Colonic mucosa (tissue), 4 donors: ENCODE measurements at regions not wholly inside any gene's neighbourhood (a gene's known extent, or its start where the extent isn't known, plus 50 kb on each side); places are given as distances from the start of the nearest gene placed in this dataset.

Source experiments
- DNase-seq: peaks from one replicate; pipeline ENCODE4 v3.0.0-alpha.2; 2020
- H3K27ac ChIP-seq: fragments of 200-600 bp; one replicate; pipeline ENCODE4 v1.8.0; 2021
- H3K27me3 ChIP-seq: fragments of 200-600 bp; one replicate; pipeline ENCODE4 v1.8.0; 2021
- H3K36me3 ChIP-seq: fragments of 200-600 bp; one replicate; pipeline ENCODE4 v1.8.0; 2021
- H3K4me1 ChIP-seq: fragments of 200-600 bp; one replicate; pipeline ENCODE4 v1.8.0; 2021; ENCODE audit warnings: mild to moderate bottlenecking
- H3K4me3 ChIP-seq: fragments of 200-600 bp; one replicate; pipeline ENCODE4 v1.8.0; 2021
- H3K9ac ChIP-seq, 2 donors: one replicate each; pipeline ENCODE4 v1.7.0; 2013; ENCODE audit warnings: control low read depth in 2 of 2, low read depth in 2 of 2, low read length in 2 of 2
- H3K9me3 ChIP-seq: fragments of 200-600 bp; one replicate; pipeline ENCODE4 v1.8.0; 2021
- intact Hi-C: fragments of 100-400 bp; cut with DNase I; formaldehyde crosslinking; loops from one replicate; pipeline ENCODE4 v1.14.1; 2022
- TF ChIP-seq, protein P1 (sequence below): fragments of 200-600 bp; IDR thresholded peaks from one replicate; pipeline ENCODE4 v1.8.0; 2022; ENCODE audit warnings: antibody characterized with exemption, mild to moderate bottlenecking
- donor health status: healthy.
- donor health status: DM: no; HTN: no; CAD: no.
- donor health status: DM: no; HTN: no; CAD: no.

GRCh38 chr17:71989117-71989516, 131.7 kb upstream of the SOX9 start:
- Histone ChIP-seq H3K9ac (no peak overlapping the region), H3K4me1 (no peaks in the 10 kb centered on the region), H3K4me3 (no peak overlapping the region), H3K27ac (no peak overlapping the region), H3K27me3 (no peaks in the 10 kb centered on the region), H3K9me3 (no peaks in the 10 kb centered on the region), H3K36me3 (no peaks in the 10 kb centered on the region)
- DNase-seq, result no peak
- intact Hi-C loops, result no loop called here
- TF ChIP-seq, protein P1, sequence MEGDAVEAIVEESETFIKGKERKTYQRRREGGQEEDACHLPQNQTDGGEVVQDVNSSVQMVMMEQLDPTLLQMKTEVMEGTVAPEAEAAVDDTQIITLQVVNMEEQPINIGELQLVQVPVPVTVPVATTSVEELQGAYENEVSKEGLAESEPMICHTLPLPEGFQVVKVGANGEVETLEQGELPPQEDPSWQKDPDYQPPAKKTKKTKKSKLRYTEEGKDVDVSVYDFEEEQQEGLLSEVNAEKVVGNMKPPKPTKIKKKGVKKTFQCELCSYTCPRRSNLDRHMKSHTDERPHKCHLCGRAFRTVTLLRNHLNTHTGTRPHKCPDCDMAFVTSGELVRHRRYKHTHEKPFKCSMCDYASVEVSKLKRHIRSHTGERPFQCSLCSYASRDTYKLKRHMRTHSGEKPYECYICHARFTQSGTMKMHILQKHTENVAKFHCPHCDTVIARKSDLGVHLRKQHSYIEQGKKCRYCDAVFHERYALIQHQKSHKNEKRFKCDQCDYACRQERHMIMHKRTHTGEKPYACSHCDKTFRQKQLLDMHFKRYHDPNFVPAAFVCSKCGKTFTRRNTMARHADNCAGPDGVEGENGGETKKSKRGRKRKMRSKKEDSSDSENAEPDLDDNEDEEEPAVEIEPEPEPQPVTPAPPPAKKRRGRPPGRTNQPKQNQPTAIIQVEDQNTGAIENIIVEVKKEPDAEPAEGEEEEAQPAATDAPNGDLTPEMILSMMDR, result no peak

DNA sequence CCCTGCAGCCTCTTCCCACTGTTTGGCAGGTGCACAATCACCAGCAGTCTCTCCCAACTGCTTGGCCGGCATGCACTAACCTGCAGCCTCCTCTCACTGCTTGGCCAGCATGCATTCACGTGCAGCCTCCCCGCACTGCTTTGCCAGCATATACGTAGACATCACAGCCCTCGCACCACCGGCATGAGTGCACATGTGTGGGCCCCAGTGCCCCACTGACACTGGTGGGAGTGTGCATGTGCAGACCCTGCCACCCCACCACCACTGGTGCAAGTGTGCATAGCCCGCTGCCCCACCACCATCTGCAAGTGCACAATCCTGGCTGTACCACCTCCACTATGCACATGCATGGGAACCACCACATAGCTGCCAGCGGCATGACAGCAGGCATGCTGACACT, 127.5 kb upstream of the SOX9 start:
- DNase-seq, result no peak
- Histone ChIP-seq H3K36me3 (no peaks in the 10 kb centered on the region), H3K27me3 (no peaks in the 10 kb centered on the region), H3K27ac (no peak overlapping the region), H3K9ac (no peak overlapping the region), H3K4me3 (no peak overlapping the region), H3K4me1 (no peaks in the 10 kb centered on the region), H3K9me3 (no peaks in the 10 kb centered on the region)
- TF ChIP-seq, protein P1, result no peak
- intact Hi-C loops, result no loop called here

GRCh38 chr17:71995590-71995989, 125.2 kb upstream of the SOX9 start:
- TF ChIP-seq, protein P1, result no peak
- no peak overlapping the region for H3K9ac ChIP-seq
- intact Hi-C loops, result no loop called here

DNA sequence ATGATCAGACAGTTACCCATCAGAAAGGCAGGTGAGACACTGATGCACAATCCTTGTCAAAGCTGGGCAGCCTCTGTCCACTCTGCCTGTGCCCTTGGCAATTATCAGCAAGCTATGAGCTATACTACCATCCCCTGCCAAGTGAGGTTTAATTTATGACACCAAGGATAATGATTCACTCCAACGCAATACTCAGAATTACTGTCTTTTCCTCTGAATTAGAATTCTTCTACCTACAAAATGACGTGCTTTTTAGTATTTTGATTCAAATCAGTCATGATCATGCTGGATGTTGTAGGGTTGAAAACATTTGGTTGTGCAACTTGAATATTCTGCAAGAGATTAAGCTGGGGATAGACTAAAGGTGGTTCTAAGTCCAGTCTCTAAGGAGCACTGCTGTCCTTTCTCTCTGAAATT, 116.8 kb upstream of the SOX9 start:
- Histone ChIP-seq H3K9ac (no peak overlapping the region), H3K9me3 (no peaks in the 10 kb centered on the region), H3K4me1 (no peaks in the 10 kb centered on the region), H3K36me3 (no peaks in the 10 kb centered on the region), H3K27ac (no peak overlapping the region), H3K4me3 (no peak overlapping the region), H3K27me3 (no peaks in the 10 kb centered on the region)
- DNase-seq, result no peak
- TF ChIP-seq, protein P1, result no peak
- intact Hi-C loops, result no loop called here

More at GRCh38 chr17:71995590-71995989, 125.2 kb upstream of the SOX9 start:
- no peak for DNase-seq
- Histone ChIP-seq H3K4me3 (no peak overlapping the region), H3K36me3 (no peaks in the 10 kb centered on the region), H3K9me3 (no peaks in the 10 kb centered on the region), H3K27me3 (no peaks in the 10 kb centered on the region), H3K4me1 (no peaks in the 10 kb centered on the region), H3K27ac (no peak overlapping the region)

DNA sequence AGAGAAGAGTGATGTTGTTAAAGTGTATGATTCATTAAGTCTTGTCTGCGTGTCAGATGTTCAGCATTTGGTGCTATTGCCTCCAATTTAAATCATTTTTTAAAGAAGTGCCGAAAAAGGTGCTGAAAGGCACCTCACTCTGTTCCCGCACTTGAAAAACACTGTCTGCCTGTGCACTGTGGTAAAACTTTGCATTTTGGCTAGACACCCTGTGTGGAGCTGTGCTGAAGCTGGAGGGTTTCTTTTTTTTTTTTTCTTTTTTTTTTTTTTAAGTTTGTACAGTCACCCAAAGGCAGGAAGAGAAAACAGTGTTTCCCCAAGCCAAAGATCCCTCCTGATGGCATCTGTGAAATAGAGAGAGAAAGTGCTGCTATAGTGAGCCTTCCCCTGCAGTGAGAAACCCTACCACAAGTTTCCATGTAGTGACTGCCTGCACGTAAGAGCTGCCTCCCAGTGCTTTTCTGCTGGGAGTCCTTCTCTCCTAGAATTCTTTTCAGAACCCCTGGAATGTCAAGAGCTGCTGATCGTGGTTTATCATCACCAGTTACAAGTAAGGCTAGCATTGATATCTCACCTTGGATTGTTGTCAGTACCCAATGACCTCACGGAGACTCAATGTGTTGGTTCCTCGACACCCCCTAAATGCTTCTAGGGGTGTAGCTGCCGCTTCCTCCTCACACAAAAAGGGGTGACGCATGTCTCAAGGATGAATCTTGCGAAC, 116.0 kb upstream of the SOX9 start:
- Histone ChIP-seq H3K36me3 (no peaks in the 10 kb centered on the region), H3K27me3 (no peaks in the 10 kb centered on the region), H3K9me3 (no peaks in the 10 kb centered on the region), H3K4me3 (no peak overlapping the region), H3K4me1 (no peaks in the 10 kb centered on the region), H3K27ac (no peak overlapping the region), H3K9ac (no peak overlapping the region)
- no peak for DNase-seq
- TF ChIP-seq, protein P1, result no peak
- intact Hi-C loops, result no loop called here
